ENCODE measurements at regions not wholly inside any gene's neighbourhood (a gene's known extent, or its start where the extent isn't known, plus 50 kb on each side); places are given as distances from the start of the nearest gene placed in this dataset.

GRCh38 chr10:128587689-128588088 is 461.5 kb upstream of the MKI67 start:
- WGBS, result 89% methylated on average over 3 of the region's 3 CpGs
- no peak for DNase-seq (ENCODE audit: low spot score)
- peaks cover 0 to 8% (median 3%) of the 10 kb centered on the region in 4 donors for H3K9me3 ChIP-seq (ENCODE audit: control insufficient read depth in 4 of 4, low read length in 3 of 4)
- no peaks in the 10 kb centered on the region for H3K4me1 ChIP-seq (ENCODE audit: control insufficient read depth in 4 of 4, insufficient read depth in 4 of 4, low read length in 3 of 4)
- H3K27me3 ChIP-seq (ENCODE audit: control insufficient read depth in 4 of 4, insufficient read depth in 4 of 4, low read length in 3 of 4), result no peaks in the 10 kb centered on the region
- no peak for TF ChIP-seq EGR1 (IDR thresholded peaks at IDR 0.05; ENCODE audit: low read depth in 2 of 2)
- TF ChIP-seq FOXA1 (IDR thresholded peaks at IDR 0.05), result no peak
- no peak for TF ChIP-seq CTCF (IDR thresholded peaks at IDR 0.05; ENCODE audit: low read depth, low read length, missing input control)
- TF ChIP-seq, protein P1, sequence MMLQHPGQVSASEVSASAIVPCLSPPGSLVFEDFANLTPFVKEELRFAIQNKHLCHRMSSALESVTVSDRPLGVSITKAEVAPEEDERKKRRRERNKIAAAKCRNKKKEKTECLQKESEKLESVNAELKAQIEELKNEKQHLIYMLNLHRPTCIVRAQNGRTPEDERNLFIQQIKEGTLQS (IDR thresholded peaks at IDR 0.05), result no peak
- TF ChIP-seq, protein P2, sequence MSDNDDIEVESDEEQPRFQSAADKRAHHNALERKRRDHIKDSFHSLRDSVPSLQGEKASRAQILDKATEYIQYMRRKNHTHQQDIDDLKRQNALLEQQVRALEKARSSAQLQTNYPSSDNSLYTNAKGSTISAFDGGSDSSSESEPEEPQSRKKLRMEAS (IDR thresholded peaks at IDR 0.05), result no peak
- TF ChIP-seq HNF4A (conservative IDR thresholded peaks at IDR 0.05), result no peak
- TF ChIP-seq JUND (IDR thresholded peaks at IDR 0.05), result no peak
- no peak for TF ChIP-seq RXRA (IDR thresholded peaks at IDR 0.05)
- no peak for TF ChIP-seq TAF1 (conservative IDR thresholded peaks at IDR 0.05)
- no peak for TF ChIP-seq HNF4G (IDR thresholded peaks at IDR 0.05)
- no peak for TF ChIP-seq NR2F2 (IDR thresholded peaks at IDR 0.05)
- no peak for TF ChIP-seq YY1 (IDR thresholded peaks at IDR 0.05)
- H3K4me3 ChIP-seq (ENCODE audit: low read depth in 1 of 3, low read length in 3 of 3), result no peak overlapping the region
- H3K36me3 ChIP-seq (ENCODE audit: control insufficient read depth in 4 of 4, insufficient read depth in 3 of 4, low read depth in 1 of 4, low read length in 3 of 4), result no peaks in the 10 kb centered on the region
- no peak overlapping the region for H3K27ac ChIP-seq (ENCODE audit: low read depth in 1 of 2, low read length in 2 of 2)
- H3K9ac ChIP-seq (ENCODE audit: low read depth in 1 of 2, low read length in 2 of 2), result no peak overlapping the region

GRCh38 chr10:128588402-128588801 is 462.2 kb upstream of the MKI67 start:
- no peak for TF ChIP-seq JUND (IDR thresholded peaks at IDR 0.05)
- TF ChIP-seq YY1 (IDR thresholded peaks at IDR 0.05), result no peak
- TF ChIP-seq HNF4G (IDR thresholded peaks at IDR 0.05), result no peak
- TF ChIP-seq HNF4A (conservative IDR thresholded peaks at IDR 0.05), result no peak
- TF ChIP-seq, protein P3, sequence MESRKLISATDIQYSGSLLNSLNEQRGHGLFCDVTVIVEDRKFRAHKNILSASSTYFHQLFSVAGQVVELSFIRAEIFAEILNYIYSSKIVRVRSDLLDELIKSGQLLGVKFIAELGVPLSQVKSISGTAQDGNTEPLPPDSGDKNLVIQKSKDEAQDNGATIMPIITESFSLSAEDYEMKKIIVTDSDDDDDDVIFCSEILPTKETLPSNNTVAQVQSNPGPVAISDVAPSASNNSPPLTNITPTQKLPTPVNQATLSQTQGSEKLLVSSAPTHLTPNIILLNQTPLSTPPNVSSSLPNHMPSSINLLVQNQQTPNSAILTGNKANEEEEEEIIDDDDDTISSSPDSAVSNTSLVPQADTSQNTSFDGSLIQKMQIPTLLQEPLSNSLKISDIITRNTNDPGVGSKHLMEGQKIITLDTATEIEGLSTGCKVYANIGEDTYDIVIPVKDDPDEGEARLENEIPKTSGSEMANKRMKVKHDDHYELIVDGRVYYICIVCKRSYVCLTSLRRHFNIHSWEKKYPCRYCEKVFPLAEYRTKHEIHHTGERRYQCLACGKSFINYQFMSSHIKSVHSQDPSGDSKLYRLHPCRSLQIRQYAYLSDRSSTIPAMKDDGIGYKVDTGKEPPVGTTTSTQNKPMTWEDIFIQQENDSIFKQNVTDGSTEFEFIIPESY (IDR thresholded peaks at IDR 0.05), result no peak
- H3K9me3 ChIP-seq (ENCODE audit: control insufficient read depth in 4 of 4, low read length in 3 of 4), result peaks cover 0 to 8% (median 3%) of the 10 kb centered on the region in 4 donors
- H3K27me3 ChIP-seq (ENCODE audit: control insufficient read depth in 4 of 4, insufficient read depth in 4 of 4, low read length in 3 of 4), result no peaks in the 10 kb centered on the region
- DNase-seq (ENCODE audit: low spot score), result no peak
- no peak overlapping the region for H3K4me3 ChIP-seq (ENCODE audit: low read depth in 1 of 3, low read length in 3 of 3)
- H3K9ac ChIP-seq (ENCODE audit: low read depth in 1 of 2, low read length in 2 of 2), result no peak overlapping the region
- no peaks in the 10 kb centered on the region for H3K4me1 ChIP-seq (ENCODE audit: control insufficient read depth in 4 of 4, insufficient read depth in 4 of 4, low read length in 3 of 4)
- no peak overlapping the region for H3K27ac ChIP-seq (ENCODE audit: low read depth in 1 of 2, low read length in 2 of 2)
- no peaks in the 10 kb centered on the region for H3K36me3 ChIP-seq (ENCODE audit: control insufficient read depth in 4 of 4, insufficient read depth in 3 of 4, low read depth in 1 of 4, low read length in 3 of 4)

DNA sequence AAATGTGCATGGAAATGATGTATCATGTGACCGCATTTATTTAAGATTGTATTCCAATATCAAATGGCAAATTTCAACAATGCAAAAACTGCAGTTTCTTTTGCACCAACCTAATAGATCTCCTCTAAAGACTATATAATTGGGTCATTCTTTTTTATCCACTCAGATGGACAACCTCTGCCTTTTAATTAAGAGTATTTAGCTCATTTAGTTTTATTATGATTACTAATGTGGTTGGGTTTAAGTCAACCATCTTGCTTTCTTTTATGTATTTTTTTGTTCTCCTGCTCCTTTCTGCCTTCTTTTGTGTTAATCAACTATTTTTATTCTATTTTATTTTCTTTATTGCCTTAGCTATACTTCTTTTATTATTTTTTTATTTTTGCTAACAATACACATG is 468.5 kb upstream of the MKI67 start:
- WGBS, result 97% methylated on average over 1 of the region's 1 CpG

More for the DNA sequence above, 468.5 kb upstream of the MKI67 start:
- no peak overlapping the region for H3K27ac ChIP-seq (ENCODE audit: low read depth in 1 of 2, low read length in 2 of 2)
- H3K4me1 ChIP-seq (ENCODE audit: control insufficient read depth in 4 of 4, insufficient read depth in 4 of 4, low read length in 3 of 4), result no peaks in the 10 kb centered on the region
- peaks cover 0 to 7% (median 2%) of the 10 kb centered on the region in 4 donors for H3K9me3 ChIP-seq (ENCODE audit: control insufficient read depth in 4 of 4, low read length in 3 of 4)
- H3K4me3 ChIP-seq (ENCODE audit: low read depth in 1 of 3, low read length in 3 of 3), result no peak overlapping the region
- TF ChIP-seq JUND (IDR thresholded peaks at IDR 0.05), result no peak
- TF ChIP-seq, protein P3 (IDR thresholded peaks at IDR 0.05), result no peak
- TF ChIP-seq HNF4G (IDR thresholded peaks at IDR 0.05), result no peak
- TF ChIP-seq, protein P1 (IDR thresholded peaks at IDR 0.05), result no peak
- no peak for TF ChIP-seq FOXA1 (IDR thresholded peaks at IDR 0.05)
- TF ChIP-seq SP1 (IDR thresholded peaks at IDR 0.05), result no peak
- TF ChIP-seq HNF4A (conservative IDR thresholded peaks at IDR 0.05), result no peak
- TF ChIP-seq RAD21 (IDR thresholded peaks at IDR 0.05), result no peak
- no peak for TF ChIP-seq NR2F2 (IDR thresholded peaks at IDR 0.05)
- TF ChIP-seq GABPA (IDR thresholded peaks at IDR 0.05 in 1 of 2, conservative IDR thresholded peaks at IDR 0.05 in 1 of 2), result no peak
- H3K27me3 ChIP-seq (ENCODE audit: control insufficient read depth in 4 of 4, insufficient read depth in 4 of 4, low read length in 3 of 4), result peaks cover 0 to 5% (median 0%) of the 10 kb centered on the region in 4 donors
- DNase-seq (ENCODE audit: low spot score), result no peak
- no peaks in the 10 kb centered on the region for H3K36me3 ChIP-seq (ENCODE audit: control insufficient read depth in 4 of 4, insufficient read depth in 3 of 4, low read depth in 1 of 4, low read length in 3 of 4)
- H3K9ac ChIP-seq (ENCODE audit: low read depth in 1 of 2, low read length in 2 of 2), result no peak overlapping the region

All from liver (tissue), 8 donors.